ENCODE measurements at regions not wholly inside any gene's neighbourhood (a gene's known extent, or its start where the extent isn't known, plus 50 kb on each side); places are given as distances from the start of the nearest gene placed in this dataset.
A peak's percentile ranks its signal among the peaks of the same experiment; 100 is the strongest.

DNA sequence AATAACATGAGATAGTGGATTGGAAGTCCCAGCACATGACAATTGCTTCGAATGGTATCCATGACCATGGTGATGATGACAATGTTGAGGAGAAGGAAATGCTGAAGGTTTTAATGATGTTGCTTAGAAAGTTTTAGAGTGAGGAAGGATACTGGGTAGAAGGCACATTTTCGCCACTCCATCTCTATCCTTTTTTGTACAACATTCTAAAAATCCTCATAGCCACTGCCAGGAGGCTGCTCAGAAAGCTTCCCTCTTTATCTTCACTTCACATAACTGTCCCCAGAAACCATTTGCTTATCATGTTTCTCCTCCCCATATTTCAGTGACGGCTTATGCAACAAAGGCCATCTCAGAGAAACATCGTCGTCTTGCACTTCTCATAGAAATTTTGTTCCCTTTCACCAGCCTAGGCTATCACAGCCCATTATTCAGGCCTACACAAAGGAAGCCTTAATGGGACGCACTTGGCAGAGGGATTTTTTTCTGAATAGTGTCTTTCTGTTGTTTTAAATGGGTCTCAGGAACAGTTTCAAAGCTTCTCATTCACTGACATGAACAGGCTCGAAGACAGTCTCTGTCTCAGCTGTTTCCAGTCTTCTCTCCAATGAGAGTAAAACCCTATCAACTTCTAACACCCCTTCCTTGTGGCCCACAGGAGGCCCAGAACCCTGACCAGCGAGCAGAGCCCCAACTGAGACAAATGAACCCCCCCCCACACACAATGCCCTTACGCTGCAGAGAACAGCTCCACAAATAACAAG, 506.7 kb downstream of the HAPSTR1 start (continued):
- TF ChIP-seq ZNF57 (CRISPR knock-in tag; IDR thresholded peaks at IDR 0.05): no peak
- TF ChIP-seq TRIM25 (IDR thresholded peaks at IDR 0.05; ENCODE audit: borderline replicate concordance): no peak
- peak; percentile 57; the same call in 1 of the 2 replicates for TF ChIP-seq GTF2E2 (tag; IDR thresholded peaks at IDR 0.05)
- no peak for TF ChIP-seq XRCC3 (IDR thresholded peaks at IDR 0.05)
- no peak for TF ChIP-seq TGIF2 (CRISPR knock-in tag; IDR thresholded peaks at IDR 0.05)
- no peak for TF ChIP-seq NR4A1 (CRISPR knock-in tag; IDR thresholded peaks at IDR 0.05)
- TF ChIP-seq NR4A1 (tag; IDR thresholded peaks at IDR 0.05): no peak; the same call in 1 of the 2 replicates
- no peak for TF ChIP-seq NR2C2 (CRISPR knock-in tag; IDR thresholded peaks at IDR 0.05)
- peak; percentile 42; the same call in 1 of the 2 replicates for TF ChIP-seq NR2C2 (tag; IDR thresholded peaks at IDR 0.05)
- no peak for TF ChIP-seq NKRF (IDR thresholded peaks at IDR 0.05; ENCODE audit: borderline replicate concordance)
- TF ChIP-seq, protein P1, sequence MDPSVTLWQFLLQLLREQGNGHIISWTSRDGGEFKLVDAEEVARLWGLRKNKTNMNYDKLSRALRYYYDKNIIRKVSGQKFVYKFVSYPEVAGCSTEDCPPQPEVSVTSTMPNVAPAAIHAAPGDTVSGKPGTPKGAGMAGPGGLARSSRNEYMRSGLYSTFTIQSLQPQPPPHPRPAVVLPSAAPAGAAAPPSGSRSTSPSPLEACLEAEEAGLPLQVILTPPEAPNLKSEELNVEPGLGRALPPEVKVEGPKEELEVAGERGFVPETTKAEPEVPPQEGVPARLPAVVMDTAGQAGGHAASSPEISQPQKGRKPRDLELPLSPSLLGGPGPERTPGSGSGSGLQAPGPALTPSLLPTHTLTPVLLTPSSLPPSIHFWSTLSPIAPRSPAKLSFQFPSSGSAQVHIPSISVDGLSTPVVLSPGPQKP (CRISPR knock-in tag; IDR thresholded peaks at IDR 0.05): no peak
- TF ChIP-seq KLF1 (tag; IDR thresholded peaks at IDR 0.05): no peak
- TF ChIP-seq RNF2 (IDR thresholded peaks at IDR 0.05): peak; percentile 87
- TF ChIP-seq, protein P2, sequence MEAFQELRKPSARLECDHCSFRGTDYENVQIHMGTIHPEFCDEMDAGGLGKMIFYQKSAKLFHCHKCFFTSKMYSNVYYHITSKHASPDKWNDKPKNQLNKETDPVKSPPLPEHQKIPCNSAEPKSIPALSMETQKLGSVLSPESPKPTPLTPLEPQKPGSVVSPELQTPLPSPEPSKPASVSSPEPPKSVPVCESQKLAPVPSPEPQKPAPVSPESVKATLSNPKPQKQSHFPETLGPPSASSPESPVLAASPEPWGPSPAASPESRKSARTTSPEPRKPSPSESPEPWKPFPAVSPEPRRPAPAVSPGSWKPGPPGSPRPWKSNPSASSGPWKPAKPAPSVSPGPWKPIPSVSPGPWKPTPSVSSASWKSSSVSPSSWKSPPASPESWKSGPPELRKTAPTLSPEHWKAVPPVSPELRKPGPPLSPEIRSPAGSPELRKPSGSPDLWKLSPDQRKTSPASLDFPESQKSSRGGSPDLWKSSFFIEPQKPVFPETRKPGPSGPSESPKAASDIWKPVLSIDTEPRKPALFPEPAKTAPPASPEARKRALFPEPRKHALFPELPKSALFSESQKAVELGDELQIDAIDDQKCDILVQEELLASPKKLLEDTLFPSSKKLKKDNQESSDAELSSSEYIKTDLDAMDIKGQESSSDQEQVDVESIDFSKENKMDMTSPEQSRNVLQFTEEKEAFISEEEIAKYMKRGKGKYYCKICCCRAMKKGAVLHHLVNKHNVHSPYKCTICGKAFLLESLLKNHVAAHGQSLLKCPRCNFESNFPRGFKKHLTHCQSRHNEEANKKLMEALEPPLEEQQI (IDR thresholded peaks at IDR 0.05): 0 out of 2 replicates have a peak, but pooled peaks have one; percentile 7
- TF ChIP-seq CHD4 (IDR thresholded peaks at IDR 0.05; ENCODE audit: insufficient read depth, insufficient replicate concordance, low read depth, low read length, poor library complexity, severe bottlenecking): no peak
